HG02885 (cell line): ENCODE measurements at regions not wholly inside any gene's neighbourhood (a gene's known extent, or its start where the extent isn't known, plus 50 kb on each side); places are given as distances from the start of the nearest gene placed in this dataset.

ENCODE experiments used
- ATAC-seq: cut with Tn5 transposase; IDR thresholded peaks from one replicate; pipeline ENCODE4 v1.9.1; 2021; ENCODE audit warnings: mild to moderate bottlenecking; ENCODE audit not compliant: unreplicated experiment, poor library complexity

GRCh38 chr17:73874008-73874720, 229.9 kb upstream of the SDK2 start:
- ATAC-seq, result peak; percentile 54

- no peak for ATAC-seq
Observed at GRCh38 chr17:73875346-73875745, 231.1 kb upstream of the SDK2 start.

GRCh38 chr17:73877962-73878361, 233.7 kb upstream of the SDK2 start:
- ATAC-seq, result no peak

GRCh38 chr17:73878923-73879322, 234.7 kb upstream of the SDK2 start:
- ATAC-seq, result no peak

- ATAC-seq, result no peak
Observed at GRCh38 chr17:73879987-73880386, 235.7 kb upstream of the SDK2 start.

GRCh38 chr17:73882590-73882989, 238.3 kb upstream of the SDK2 start:
- no peak for ATAC-seq

- no peak for ATAC-seq
Observed at GRCh38 chr17:73883175-73883574, 238.9 kb upstream of the SDK2 start.

GRCh38 chr17:73887739-73888138, 243.5 kb upstream of the SDK2 start:
- ATAC-seq, result no peak

GRCh38 chr17:73888862-73889261, 244.6 kb upstream of the SDK2 start:
- ATAC-seq, result no peak

GRCh38 chr17:73889439-73889838, 245.2 kb upstream of the SDK2 start:
- ATAC-seq, result no peak

- ATAC-seq, result no peak
Observed at GRCh38 chr17:73890831-73891405, 246.7 kb upstream of the SDK2 start.

- ATAC-seq, result no peak
Observed at GRCh38 chr17:73895157-73895556, 250.9 kb upstream of the SDK2 start.

GRCh38 chr17:73896966-73897365, 252.7 kb upstream of the SDK2 start:
- ATAC-seq, result no peak

- ATAC-seq, result no peak
Observed at GRCh38 chr17:73899839-73900238, 255.6 kb upstream of the SDK2 start.

GRCh38 chr17:73900516-73900915, 256.3 kb upstream of the SDK2 start:
- no peak for ATAC-seq

GRCh38 chr17:73901249-73901648, 257.0 kb upstream of the SDK2 start:
- ATAC-seq, result no peak

GRCh38 chr17:73901661-73902415, 257.6 kb upstream of the SDK2 start:
- ATAC-seq, result no peak

GRCh38 chr17:73902416-73903181, 258.4 kb upstream of the SDK2 start:
- no peak for ATAC-seq

GRCh38 chr17:73906896-73907870, 262.9 kb upstream of the SDK2 start:
- ATAC-seq, result no peak

- no peak for ATAC-seq
Observed at GRCh38 chr17:73909186-73909585, 264.9 kb upstream of the SDK2 start.
